Panc1 (cell line): ENCODE measurements at regions not wholly inside any gene's neighbourhood (a gene's known extent, or its start where the extent isn't known, plus 50 kb on each side); places are given as distances from the start of the nearest gene placed in this dataset.

ENCODE experiments used
- CTCF ChIP-seq: fragments of 450-650 bp; IDR thresholded peaks from 2 replicates; pipeline ENCODE4 v1.5.1; 2017; ENCODE audit warnings: mild to moderate bottlenecking
- POLR2AphosphoS5 ChIP-seq: IDR thresholded peaks from 2 replicates; pipeline ENCODE4 v1.6.1; 2012; ENCODE audit warnings: mild to moderate bottlenecking, low read depth, low read length, moderate library complexity
- REST ChIP-seq, 2 experiments: IDR thresholded peaks; 2 replicates each; pipeline ENCODE4 v1.6.1; 2011 to 2012; ENCODE audit warnings: low read depth in 2 of 2, control low read depth in 1 of 2, low read length in 1 of 2, mild to moderate bottlenecking in 1 of 2, moderate library complexity in 1 of 2; ENCODE audit not compliant: insufficient read depth in 1 of 2

- TF ChIP-seq REST (IDR thresholded peaks at IDR 0.05; ENCODE audit: insufficient read depth in 1 of 2, low read depth in 2 of 2, low read length in 1 of 2) (no peak), CTCF (peak; percentile 64), POLR2AphosphoS5 (no peak)
Observed at GRCh38 chr4:179307297-179308136, 1865.3 kb upstream of the AGA start.
